ENCODE measurements at regions not wholly inside any gene's neighbourhood (a gene's known extent, or its start where the extent isn't known, plus 50 kb on each side); places are given as distances from the start of the nearest gene placed in this dataset.

- Histone ChIP-seq H3K4me1 (ENCODE audit: control insufficient read depth in 4 of 4, insufficient read depth in 4 of 4, low read length in 3 of 4) (no peaks in the 10 kb centered on the region), H3K27ac (ENCODE audit: low read depth in 1 of 2, low read length in 2 of 2) (no peak overlapping the region), H3K9me3 (ENCODE audit: control insufficient read depth in 4 of 4, low read length in 3 of 4) (peaks cover 0 to 1% (median 0%) of the 10 kb centered on the region in 4 donors), H3K9ac (ENCODE audit: low read depth in 1 of 2, low read length in 2 of 2) (no peak overlapping the region), H3K36me3 (ENCODE audit: control insufficient read depth in 4 of 4, insufficient read depth in 3 of 4, low read depth in 1 of 4, low read length in 3 of 4) (no peaks in the 10 kb centered on the region), H3K27me3 (ENCODE audit: control insufficient read depth in 4 of 4, insufficient read depth in 4 of 4, low read length in 3 of 4) (no peaks in the 10 kb centered on the region), H3K4me3 (ENCODE audit: low read depth in 1 of 3, low read length in 3 of 3) (no peak overlapping the region)
- 80% methylated on average over 1 of the region's 1 CpG for WGBS
- TF ChIP-seq HNF4G (IDR thresholded peaks at IDR 0.05) (no peak), JUND (IDR thresholded peaks at IDR 0.05) (no peak), CTCF (IDR thresholded peaks at IDR 0.05; ENCODE audit: low read depth, low read length, missing input control) (no peak), FOXA1 (IDR thresholded peaks at IDR 0.05) (no peak), MAX (IDR thresholded peaks at IDR 0.05) (no peak), TAF1 (conservative IDR thresholded peaks at IDR 0.05) (no peak), RAD21 (IDR thresholded peaks at IDR 0.05) (no peak), SP1 (IDR thresholded peaks at IDR 0.05) (no peak), FOXA2 (IDR thresholded peaks at IDR 0.05) (no peak), EGR1 (IDR thresholded peaks at IDR 0.05; ENCODE audit: low read depth in 2 of 2) (no peak), REST (IDR thresholded peaks at IDR 0.05) (no peak), HNF4A (conservative IDR thresholded peaks at IDR 0.05) (no peak), YY1 (IDR thresholded peaks at IDR 0.05) (no peak)
- DNase-seq (ENCODE audit: low spot score), result no peak
Measured at GRCh38 chr14:39603942-39604341, 171.7 kb upstream of the FBXO33 start.

- no peak overlapping the region for H3K9ac ChIP-seq (ENCODE audit: low read depth in 1 of 2, low read length in 2 of 2)
- H3K36me3 ChIP-seq (ENCODE audit: control insufficient read depth in 4 of 4, insufficient read depth in 3 of 4, low read depth in 1 of 4, low read length in 3 of 4), result no peaks in the 10 kb centered on the region
- no peaks in the 10 kb centered on the region for H3K4me1 ChIP-seq (ENCODE audit: control insufficient read depth in 4 of 4, insufficient read depth in 4 of 4, low read length in 3 of 4)
- H3K27me3 ChIP-seq (ENCODE audit: control insufficient read depth in 4 of 4, insufficient read depth in 4 of 4, low read length in 3 of 4), result no peaks in the 10 kb centered on the region
- no peaks in the 10 kb centered on the region for H3K9me3 ChIP-seq (ENCODE audit: control insufficient read depth in 4 of 4, low read length in 3 of 4)
- TF ChIP-seq FOXA2 (IDR thresholded peaks at IDR 0.05) (no peak), ATF3 (IDR thresholded peaks at IDR 0.05) (no peak), YY1 (IDR thresholded peaks at IDR 0.05) (no peak), JUND (IDR thresholded peaks at IDR 0.05) (no peak), NR2F2 (IDR thresholded peaks at IDR 0.05) (no peak), HNF4A (conservative IDR thresholded peaks at IDR 0.05) (no peak), EGR1 (IDR thresholded peaks at IDR 0.05; ENCODE audit: low read depth in 2 of 2) (no peak)
- DNase-seq (ENCODE audit: low spot score), result no peak
- no peak overlapping the region for H3K27ac ChIP-seq (ENCODE audit: low read depth in 1 of 2, low read length in 2 of 2)
- WGBS, result 96% methylated on average over 2 of the region's 2 CpGs
- no peak overlapping the region for H3K4me3 ChIP-seq (ENCODE audit: low read depth in 1 of 3, low read length in 3 of 3)
Measured at GRCh38 chr14:39593377-39593776, 161.1 kb upstream of the FBXO33 start.
